Calu3 (cell line): ENCODE measurements at regions not wholly inside any gene's neighbourhood (a gene's known extent, or its start where the extent isn't known, plus 50 kb on each side); places are given as distances from the start of the nearest gene placed in this dataset.

Source experiments
- BruUV-seq: library from RNA; stranded (reverse); fragments of 400-500 nt; replicated peaks from 2 replicates; lab custom pipeline; 2021; lab: Mats Ljungman, UMichigan
- CTCF ChIA-PET: fragments of 300-600 bp; sonication (Branson Sonifier 250); formaldehyde crosslinking; loops from one replicate; lab custom pipeline; 2022; ENCODE audit warnings: antibody characterized with exemption; lab: Charles Lee
- DNase-seq: peaks from one replicate; pipeline ENCODE4 v3.0.0; 2022
- H3K27ac Mint-ChIP-seq: one replicate; pipeline ENCODE4 v1.8.0; 2022; ENCODE audit warnings: mixed read lengths; ENCODE audit not compliant: unreplicated experiment
- H3K27me3 Mint-ChIP-seq: one replicate; pipeline ENCODE4 v1.8.0; 2022; ENCODE audit warnings: mixed read lengths; ENCODE audit not compliant: unreplicated experiment
- H3K36me3 Mint-ChIP-seq: one replicate; pipeline ENCODE4 v1.8.0; 2022; ENCODE audit warnings: mild to moderate bottlenecking, moderate library complexity, mixed read lengths; ENCODE audit not compliant: insufficient read depth, unreplicated experiment
- H3K4me1 Mint-ChIP-seq: one replicate; pipeline ENCODE4 v1.8.0; 2022; ENCODE audit warnings: mild to moderate bottlenecking, low read depth, mixed read lengths; ENCODE audit not compliant: unreplicated experiment
- H3K4me3 Mint-ChIP-seq: one replicate; pipeline ENCODE4 v1.8.0; 2022; ENCODE audit warnings: mild to moderate bottlenecking, low read depth, moderate library complexity, mixed read lengths; ENCODE audit not compliant: unreplicated experiment
- H3K9me3 Mint-ChIP-seq: one replicate; pipeline ENCODE4 v1.8.0; 2022; ENCODE audit warnings: low read depth, mixed read lengths; ENCODE audit not compliant: unreplicated experiment
- CTCF ChIP-seq: fragments of 200-600 bp; IDR thresholded peaks from one replicate; pipeline ENCODE4 v1.8.0; 2022; ENCODE audit warnings: antibody characterized with exemption; ENCODE audit not compliant: unreplicated experiment
- intact Hi-C: fragments of 100-400 bp; cut with micrococcal nuclease; formaldehyde crosslinking; loops from one replicate; pipeline ENCODE4 v1.10.0; 2022; ENCODE audit not compliant: unreplicated experiment

- H3K4me1 Mint-ChIP-seq = no peaks in the 10 kb centered on the region
- DNase-seq = no peak
- no peak for TF ChIP-seq CTCF
- H3K9me3 Mint-ChIP-seq = no peaks in the 10 kb centered on the region
- CTCF ChIA-PET = no interaction called here
- BruUV-seq = no TSS peak
- intact Hi-C loops = no loop called here
- no peaks in the 10 kb centered on the region for H3K36me3 Mint-ChIP-seq
- peaks cover 19% of the 10 kb centered on the region for H3K27me3 Mint-ChIP-seq
- no peak overlapping the region for H3K4me3 Mint-ChIP-seq
- no peak overlapping the region for H3K27ac Mint-ChIP-seq
These were observed 79.4 kb downstream of the ZIC5 start for GRCh38 chr13:99892196-99892613.

- H3K4me3 Mint-ChIP-seq = no peak overlapping the region
- no TSS peak for BruUV-seq
- no peak for TF ChIP-seq CTCF
These were observed 84.9 kb downstream of the ZIC5 start for GRCh38 chr13:99886706-99887105.

GRCh38 chr13:99884913-99885312 lies 86.7 kb downstream of the ZIC5 start:
- BruUV-seq = no TSS peak
- intact Hi-C loops = no loop called here
- H3K27ac Mint-ChIP-seq = no peak overlapping the region
- H3K9me3 Mint-ChIP-seq = no peaks in the 10 kb centered on the region
- H3K4me3 Mint-ChIP-seq = no peak overlapping the region
- TF ChIP-seq CTCF = no peak
- H3K36me3 Mint-ChIP-seq = no peaks in the 10 kb centered on the region
- DNase-seq = no peak
- CTCF ChIA-PET = no interaction called here
- no peaks in the 10 kb centered on the region for H3K27me3 Mint-ChIP-seq
- no peaks in the 10 kb centered on the region for H3K4me1 Mint-ChIP-seq

More at GRCh38 chr13:99886706-99887105, 84.9 kb downstream of the ZIC5 start:
- H3K36me3 Mint-ChIP-seq = no peaks in the 10 kb centered on the region
- H3K9me3 Mint-ChIP-seq = no peaks in the 10 kb centered on the region
- H3K27ac Mint-ChIP-seq = no peak overlapping the region
- no peaks in the 10 kb centered on the region for H3K4me1 Mint-ChIP-seq
- DNase-seq = no peak
- CTCF ChIA-PET = no interaction called here
- H3K27me3 Mint-ChIP-seq = no peaks in the 10 kb centered on the region
- intact Hi-C loops = no loop called here

GRCh38 chr13:99883805-99884204 lies 87.8 kb downstream of the ZIC5 start:
- no peaks in the 10 kb centered on the region for H3K4me1 Mint-ChIP-seq
- CTCF ChIA-PET = no interaction called here
- H3K27me3 Mint-ChIP-seq = no peaks in the 10 kb centered on the region
- intact Hi-C loops = no loop called here
- no peak overlapping the region for H3K4me3 Mint-ChIP-seq
- no peaks in the 10 kb centered on the region for H3K9me3 Mint-ChIP-seq
- no peak for TF ChIP-seq CTCF
- no TSS peak for BruUV-seq
- H3K36me3 Mint-ChIP-seq = no peaks in the 10 kb centered on the region
- H3K27ac Mint-ChIP-seq = no peak overlapping the region
- no peak for DNase-seq
